H1 (cell line): ENCODE measurements at regions not wholly inside any gene's neighbourhood (a gene's known extent, or its start where the extent isn't known, plus 50 kb on each side); places are given as distances from the start of the nearest gene placed in this dataset.

Experiments
- BRCA1 ChIP-seq: IDR thresholded peaks from 2 replicates; pipeline ENCODE4 v1.6.1; 2012; ENCODE audit warnings: low read depth, low read length, improper control_type of control experiment
- HDAC6 ChIP-seq: IDR thresholded peaks from one replicate; pipeline ENCODE4 v1.7.1; 2012; ENCODE audit warnings: low read depth, mild to moderate bottlenecking, inconsistent platforms, low read length, moderate library complexity
- RXRA ChIP-seq: IDR thresholded peaks from 2 replicates; pipeline ENCODE4 v1.6.1; 2011; ENCODE audit warnings: low read depth, mild to moderate bottlenecking, low read length, moderate library complexity; ENCODE audit not compliant: insufficient read depth
- SP1 ChIP-seq: IDR thresholded peaks from 2 replicates; pipeline ENCODE4 v1.6.1; 2011; ENCODE audit warnings: low read depth, low read length
- TAF1 ChIP-seq: IDR thresholded peaks from 2 replicates; pipeline ENCODE4 v1.6.1; 2011; ENCODE audit warnings: mild to moderate bottlenecking, low read depth, low read length
- YY1 ChIP-seq: IDR thresholded peaks from 2 replicates; pipeline ENCODE4 v1.6.1; 2011; ENCODE audit warnings: low read depth, mild to moderate bottlenecking, low read length

GRCh38 chr10:91006752-91007346 is 86.0 kb upstream of the ANKRD1 start (continued):
- TF ChIP-seq YY1 = no peak
- no peak for TF ChIP-seq TAF1
- TF ChIP-seq RXRA = no peak
- no peak for TF ChIP-seq BRCA1
- TF ChIP-seq HDAC6 = no peak
- TF ChIP-seq SP1 = no peak
